B cell (primary cell): ENCODE measurements at regions not wholly inside any gene's neighbourhood (a gene's known extent, or its start where the extent isn't known, plus 50 kb on each side); places are given as distances from the start of the nearest gene placed in this dataset.

Experiments
- ATAC-seq: fragments of 200-7000 bp; cut with Tn5 transposase; one replicate; pipeline ENCODE4 v1.10.0; 2021; ENCODE audit warnings: low read depth, mild to moderate bottlenecking, moderate number of reproducible peaks, moderate library complexity
- CTCF ChIA-PET: fragments of 350-600 bp; sonication (Branson Sonifier 250); formaldehyde crosslinking; loops from one replicate; lab custom pipeline; 2021; ENCODE audit warnings: antibody characterized with exemption, inconsistent platforms; lab: Charles Lee
- POLR2A ChIA-PET: fragments of 350-600 bp; sonication (Branson Sonifier 250); formaldehyde crosslinking; loops from one replicate; lab custom pipeline; 2021; ENCODE audit warnings: antibody characterized with exemption; lab: Charles Lee
- DNase-seq: peaks from one replicate; pipeline ENCODE4 v3.0.0; 2013
- H2AFZ ChIP-seq: 2 replicates; pipeline ENCODE4 v1.6.1; 2012; ENCODE audit warnings: mild to moderate bottlenecking, low read depth, low read length; ENCODE audit not compliant: insufficient read depth, poor library complexity, severe bottlenecking
- H3K27ac ChIP-seq, 2 donors: 1 replicate in 1 of 2; 2 replicates in 1 of 2; pipeline ENCODE4 v1.5.1; 2012 to 2013; ENCODE audit warnings: low read length in 2 of 2, mild to moderate bottlenecking in 2 of 2, moderate library complexity in 1 of 2
- H3K27me3 ChIP-seq, 4 experiments: fragments of 200-600 bp in 1 of 4; sonication (generic) in 1 of 4; replicated peaks in 1 of 4; 1 replicate in 2 of 4; 2 replicates in 2 of 4; pipeline versions ENCODE4 v1.6.1 to v1.7.0; 2013 to 2016; ENCODE audit warnings: low read length in 3 of 4, mild to moderate bottlenecking in 2 of 4, mixed read lengths in 1 of 4, moderate library complexity in 1 of 4; ENCODE audit not compliant: insufficient read depth in 4 of 4, control insufficient read depth in 3 of 4; ENCODE audit errors: control extremely low read depth in 1 of 4
- H3K36me3 ChIP-seq, 2 experiments: replicated peaks in 1 of 2; 1 replicate in 1 of 2; 2 replicates in 1 of 2; pipeline versions ENCODE4 v1.6.1 to v1.7.1; 2013; ENCODE audit warnings: low read length in 1 of 2; ENCODE audit not compliant: insufficient read depth in 2 of 2, control insufficient read depth in 1 of 2; ENCODE audit errors: control extremely low read depth in 1 of 2, extremely low read depth in 1 of 2
- H3K4me1 ChIP-seq, 2 donors: fragments of 200-600 bp in 1 of 2; sonication (generic) in 1 of 2; 1 replicate in 1 of 2; 2 replicates in 1 of 2; pipeline versions ENCODE4 v1.5.1 to v1.6.1; 2013 to 2017; ENCODE audit warnings: low read length in 2 of 2; ENCODE audit not compliant: control insufficient read depth in 2 of 2, insufficient read depth in 2 of 2
- H3K4me2 ChIP-seq: replicated peaks from 2 replicates; pipeline ENCODE3; 2012; ENCODE audit warnings: mild to moderate bottlenecking, low read depth, low read length; ENCODE audit not compliant: poor library complexity, severe bottlenecking
- H3K4me3 ChIP-seq, 5 experiments: fragments of 200-600 bp in 1 of 5; sonication (generic) in 1 of 5; 1 replicate in 3 of 5; 2 replicates in 2 of 5; pipeline versions ENCODE4 v1.5.1 to v1.7.0; 2011 to 2016; ENCODE audit warnings: low read length in 4 of 5, mild to moderate bottlenecking in 4 of 5, low read depth in 2 of 5, control low read depth in 1 of 5, moderate library complexity in 1 of 5; ENCODE audit not compliant: insufficient read depth in 1 of 5; ENCODE audit errors: control extremely low read depth in 1 of 5, extremely low read depth in 1 of 5
- H3K79me2 ChIP-seq: fragments of 200-600 bp; sonication (generic); one replicate; pipeline ENCODE4 v1.6.0; 2016; ENCODE audit warnings: low read length; ENCODE audit not compliant: control insufficient read depth, insufficient read depth
- H3K9ac ChIP-seq: fragments of 200-600 bp; sonication (generic); 2 replicates; pipeline ENCODE4 v1.6.1; 2017; ENCODE audit warnings: mild to moderate bottlenecking, low read length, moderate library complexity
- H3K9me3 ChIP-seq, 3 donors: one replicate each; pipeline versions ENCODE4 v1.6.1 to v1.7.1; 2013; ENCODE audit warnings: low read length in 2 of 3; ENCODE audit not compliant: control insufficient read depth in 2 of 3, insufficient read depth in 1 of 3; ENCODE audit errors: control extremely low read depth in 1 of 3
- H4K20me1 ChIP-seq: 2 replicates; pipeline ENCODE4 v1.6.0; 2012; ENCODE audit warnings: mild to moderate bottlenecking, low read length; ENCODE audit not compliant: insufficient read depth, control insufficient read depth, poor library complexity, severe bottlenecking
- H3K27ac Mint-ChIP-seq: one replicate; pipeline ENCODE4 v1.8.0; 2021; ENCODE audit warnings: mixed read lengths
- H3K27me3 Mint-ChIP-seq: one replicate; pipeline ENCODE4 v1.8.0; 2021; ENCODE audit warnings: mixed read lengths
- H3K4me1 Mint-ChIP-seq: one replicate; pipeline ENCODE4 v1.8.0; 2021; ENCODE audit warnings: mixed read lengths
- H3K4me3 Mint-ChIP-seq: one replicate; pipeline ENCODE4 v1.8.0; 2021; ENCODE audit warnings: mixed read lengths
- H3K9me3 Mint-ChIP-seq: one replicate; pipeline ENCODE4 v1.8.0; 2022; ENCODE audit warnings: mixed read lengths; ENCODE audit not compliant: insufficient read depth
- EZH2 ChIP-seq: IDR thresholded peaks from 2 replicates; pipeline ENCODE4 v1.6.1; 2012; ENCODE audit warnings: borderline replicate concordance, low read depth, mild to moderate bottlenecking, moderate library complexity, low read length; ENCODE audit not compliant: insufficient read depth, poor library complexity, severe bottlenecking
- WGBS: methylation state at CpG from one replicate; pipeline ENCODE4 v1.1.5; 2013; ENCODE audit warnings: missing lambda C conversion rate; ENCODE audit not compliant: insufficient coverage; 5-methylcytosine and 5-hydroxymethylcytosine counted together
- intact Hi-C: fragments of 100-400 bp; cut with micrococcal nuclease; formaldehyde crosslinking; loops from one replicate; pipeline ENCODE4 v1.10.0; 2022
- TF ChIP-seq, protein P1 (sequence below): fragments of 200-600 bp; IDR thresholded peaks from one replicate; pipeline ENCODE4 v1.8.0; 2022; ENCODE audit warnings: antibody characterized with exemption, mild to moderate bottlenecking

DNA sequence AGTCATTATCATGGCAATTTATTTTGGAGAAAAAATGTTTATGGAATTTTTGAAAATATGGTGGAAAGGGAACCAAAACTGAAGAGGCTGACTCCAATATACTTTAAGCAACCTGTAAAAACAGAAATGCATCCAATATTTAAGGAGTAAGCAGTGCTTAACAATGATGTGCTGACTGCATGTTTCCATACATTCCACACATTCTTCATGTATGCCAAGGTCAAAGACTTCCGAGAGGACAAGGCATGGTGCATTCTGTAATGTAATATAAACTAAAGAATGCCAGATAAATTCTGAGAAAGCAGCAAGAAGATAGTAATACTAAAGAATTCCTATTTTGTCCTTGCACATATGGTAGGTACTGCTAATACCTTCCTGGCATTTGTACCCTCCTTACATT, 2015.9 kb upstream of the CDH9 start:
- POLR2A ChIA-PET = no interaction called here

DNA sequence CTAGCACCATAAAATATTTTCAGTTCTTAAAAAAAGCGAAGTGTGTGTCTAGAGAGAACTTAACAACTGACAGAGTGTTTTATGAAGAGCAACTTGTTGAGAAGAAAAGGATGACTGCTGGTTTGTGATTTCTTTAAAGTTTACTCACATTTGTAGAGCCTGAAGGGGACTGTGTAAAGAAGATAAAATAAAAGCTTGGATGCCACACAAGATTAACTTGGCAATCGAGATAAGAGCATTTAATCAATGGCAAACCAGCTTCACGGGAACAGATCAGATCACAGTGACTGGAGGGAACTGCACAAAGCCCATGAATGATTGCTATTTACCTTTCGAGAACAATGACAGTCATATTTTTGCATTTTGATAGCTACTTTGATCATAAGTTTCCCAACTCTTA, 2013.1 kb upstream of the CDH9 start:
- Mint-ChIP-seq H3K27ac (no peak overlapping the region), H3K27me3 (no peaks in the 10 kb centered on the region), H3K9me3 (peaks cover 2% of the 10 kb centered on the region), H3K4me3 (no peak overlapping the region), H3K4me1 (no peaks in the 10 kb centered on the region)
- TF ChIP-seq EZH2 = no peak
- TF ChIP-seq, protein P1, sequence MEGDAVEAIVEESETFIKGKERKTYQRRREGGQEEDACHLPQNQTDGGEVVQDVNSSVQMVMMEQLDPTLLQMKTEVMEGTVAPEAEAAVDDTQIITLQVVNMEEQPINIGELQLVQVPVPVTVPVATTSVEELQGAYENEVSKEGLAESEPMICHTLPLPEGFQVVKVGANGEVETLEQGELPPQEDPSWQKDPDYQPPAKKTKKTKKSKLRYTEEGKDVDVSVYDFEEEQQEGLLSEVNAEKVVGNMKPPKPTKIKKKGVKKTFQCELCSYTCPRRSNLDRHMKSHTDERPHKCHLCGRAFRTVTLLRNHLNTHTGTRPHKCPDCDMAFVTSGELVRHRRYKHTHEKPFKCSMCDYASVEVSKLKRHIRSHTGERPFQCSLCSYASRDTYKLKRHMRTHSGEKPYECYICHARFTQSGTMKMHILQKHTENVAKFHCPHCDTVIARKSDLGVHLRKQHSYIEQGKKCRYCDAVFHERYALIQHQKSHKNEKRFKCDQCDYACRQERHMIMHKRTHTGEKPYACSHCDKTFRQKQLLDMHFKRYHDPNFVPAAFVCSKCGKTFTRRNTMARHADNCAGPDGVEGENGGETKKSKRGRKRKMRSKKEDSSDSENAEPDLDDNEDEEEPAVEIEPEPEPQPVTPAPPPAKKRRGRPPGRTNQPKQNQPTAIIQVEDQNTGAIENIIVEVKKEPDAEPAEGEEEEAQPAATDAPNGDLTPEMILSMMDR = no peak
- ChIA-PET CTCF (no interaction called here), POLR2A (no interaction called here)
- H3K4me1 ChIP-seq = no peaks in the 10 kb centered on the region
- no peaks in the 10 kb centered on the region for H3K9me3 ChIP-seq
- H4K20me1 ChIP-seq = no peaks in the 10 kb centered on the region
- no peaks in the 10 kb centered on the region for H3K27me3 ChIP-seq
- H3K79me2 ChIP-seq = no peaks in the 10 kb centered on the region
- ATAC-seq (no peak), DNase-seq (no peak)
- no peak overlapping the region for H2AFZ ChIP-seq
- H3K4me3 ChIP-seq = no peak overlapping the region
- WGBS = 75% methylated on average over 2 of the region's 4 CpGs
- H3K9ac ChIP-seq = no peak overlapping the region
- no peak overlapping the region for H3K27ac ChIP-seq
- no peak overlapping the region for H3K4me2 ChIP-seq
- intact Hi-C loops = no loop called here
- no peaks in the 10 kb centered on the region for H3K36me3 ChIP-seq

More for the DNA sequence above, 2015.9 kb upstream of the CDH9 start:
- no peaks in the 10 kb centered on the region for H3K27me3 Mint-ChIP-seq
- H3K4me2 ChIP-seq = no peak overlapping the region
- WGBS = no CpG with 5 or more reads among the region's 1 CpG
- no peaks in the 10 kb centered on the region for H3K9me3 ChIP-seq
- H3K79me2 ChIP-seq = no peaks in the 10 kb centered on the region
- H3K4me1 Mint-ChIP-seq = no peaks in the 10 kb centered on the region
- H2AFZ ChIP-seq = no peak overlapping the region
- no peak overlapping the region for H3K4me3 Mint-ChIP-seq
- no peaks in the 10 kb centered on the region for H3K4me1 ChIP-seq
- H3K9me3 Mint-ChIP-seq = peaks cover 2% of the 10 kb centered on the region
- H3K9ac ChIP-seq = no peak overlapping the region
- no peak overlapping the region for H3K27ac ChIP-seq
- DNase-seq (no peak), ATAC-seq (no peak)
- no peak overlapping the region for H3K27ac Mint-ChIP-seq
- H3K36me3 ChIP-seq = no peaks in the 10 kb centered on the region
- no peaks in the 10 kb centered on the region for H3K27me3 ChIP-seq
- TF ChIP-seq, protein P1 = no peak
- no peak for TF ChIP-seq EZH2
- CTCF ChIA-PET = no interaction called here
- no peak overlapping the region for H3K4me3 ChIP-seq
- intact Hi-C loops = no loop called here
- H4K20me1 ChIP-seq = no peaks in the 10 kb centered on the region
